ENCODE measurements at regions not wholly inside any gene's neighbourhood (a gene's known extent, or its start where the extent isn't known, plus 50 kb on each side); places are given as distances from the start of the nearest gene placed in this dataset.

DNA sequence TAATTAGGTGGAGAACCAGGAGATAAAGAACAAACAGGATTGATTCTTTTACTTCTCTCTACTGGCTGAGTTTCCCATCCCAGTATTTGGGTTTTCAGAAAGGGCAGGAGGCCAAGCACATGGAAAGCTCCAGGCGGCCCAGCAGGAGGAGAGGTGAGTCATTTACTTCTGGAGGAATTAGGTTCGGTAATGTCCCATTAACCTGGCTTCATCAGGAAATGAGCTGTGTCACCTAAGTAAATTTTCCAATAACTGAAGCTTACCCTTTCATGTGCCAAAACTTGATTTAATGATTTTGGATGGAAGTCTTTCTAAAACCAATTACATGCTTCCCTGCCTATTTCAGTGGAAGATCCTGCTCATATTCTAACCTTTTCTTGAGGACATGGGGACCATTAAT lies 257.6 kb upstream of the USP24 start:
- intact Hi-C loops (cut with micrococcal nuclease; ENCODE audit: unreplicated experiment) (no loop called here), in situ Hi-C loops (cut with HindIII; ENCODE audit: extremely low pct_ligation_motif_present, low pct_unique_long_range_greater_than_20kb) (no loop called here)
- Histone ChIP-seq H3K4me3 (replicated peaks in 1 of 3; ENCODE audit: insufficient read depth in 1 of 3, low read depth in 2 of 3, low read length in 3 of 3) (no peak overlapping the region), H3K9ac (ENCODE audit: insufficient read depth, low read depth, low read length) (no peak overlapping the region), H3K4me2 (ENCODE audit: low read depth, low read length) (no peak overlapping the region), H4K20me1 (ENCODE audit: insufficient read depth, low read length) (no peaks in the 10 kb centered on the region), H3K36me3 (replicated peaks in 1 of 2; ENCODE audit: control insufficient read depth in 1 of 2, insufficient read depth in 2 of 2, low read length in 2 of 2) (no peaks in the 10 kb centered on the region), H3K79me2 (ENCODE audit: insufficient read depth, low read length) (no peaks in the 10 kb centered on the region), H2AFZ (ENCODE audit: low read length) (no peak overlapping the region), H3K9me3 (ENCODE audit: low read length) (no peaks in the 10 kb centered on the region), H3K4me1 (ENCODE audit: insufficient read depth, low read length) (peaks cover 13% of the 10 kb centered on the region), H3K27me3 (ENCODE audit: control insufficient read depth in 1 of 2, insufficient read depth in 2 of 2, low read length in 2 of 2) (no peaks in the 10 kb centered on the region), H3K27ac (ENCODE audit: extremely low read length, insufficient read depth, low read length) (no peak overlapping the region)
- WGBS (ENCODE audit: low lambda C conversion rate): 9% methylated on average over 2 of the region's 2 CpGs
- no peak for FAIRE-seq
- DNase-seq (ENCODE audit: low spot score): no peak
- POLR2A ChIA-PET: no interaction called here
- no peak for ATAC-seq
- CTCF ChIA-PET (ENCODE audit: low intra/inter-chr PET ratio, low total read pairs): no interaction called here
- BruUV-seq (replicated peaks): no TSS peak
- TF ChIP-seq, protein P1, sequence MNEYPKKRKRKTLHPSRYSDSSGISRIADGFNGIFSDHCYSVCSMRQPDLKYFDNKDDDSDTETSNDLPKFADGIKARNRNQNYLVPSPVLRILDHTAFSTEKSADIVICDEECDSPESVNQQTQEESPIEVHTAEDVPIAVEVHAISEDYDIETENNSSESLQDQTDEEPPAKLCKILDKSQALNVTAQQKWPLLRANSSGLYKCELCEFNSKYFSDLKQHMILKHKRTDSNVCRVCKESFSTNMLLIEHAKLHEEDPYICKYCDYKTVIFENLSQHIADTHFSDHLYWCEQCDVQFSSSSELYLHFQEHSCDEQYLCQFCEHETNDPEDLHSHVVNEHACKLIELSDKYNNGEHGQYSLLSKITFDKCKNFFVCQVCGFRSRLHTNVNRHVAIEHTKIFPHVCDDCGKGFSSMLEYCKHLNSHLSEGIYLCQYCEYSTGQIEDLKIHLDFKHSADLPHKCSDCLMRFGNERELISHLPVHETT (CRISPR knock-in tag; conservative IDR thresholded peaks at IDR 0.05): no peak
- TF ChIP-seq, protein P2, sequence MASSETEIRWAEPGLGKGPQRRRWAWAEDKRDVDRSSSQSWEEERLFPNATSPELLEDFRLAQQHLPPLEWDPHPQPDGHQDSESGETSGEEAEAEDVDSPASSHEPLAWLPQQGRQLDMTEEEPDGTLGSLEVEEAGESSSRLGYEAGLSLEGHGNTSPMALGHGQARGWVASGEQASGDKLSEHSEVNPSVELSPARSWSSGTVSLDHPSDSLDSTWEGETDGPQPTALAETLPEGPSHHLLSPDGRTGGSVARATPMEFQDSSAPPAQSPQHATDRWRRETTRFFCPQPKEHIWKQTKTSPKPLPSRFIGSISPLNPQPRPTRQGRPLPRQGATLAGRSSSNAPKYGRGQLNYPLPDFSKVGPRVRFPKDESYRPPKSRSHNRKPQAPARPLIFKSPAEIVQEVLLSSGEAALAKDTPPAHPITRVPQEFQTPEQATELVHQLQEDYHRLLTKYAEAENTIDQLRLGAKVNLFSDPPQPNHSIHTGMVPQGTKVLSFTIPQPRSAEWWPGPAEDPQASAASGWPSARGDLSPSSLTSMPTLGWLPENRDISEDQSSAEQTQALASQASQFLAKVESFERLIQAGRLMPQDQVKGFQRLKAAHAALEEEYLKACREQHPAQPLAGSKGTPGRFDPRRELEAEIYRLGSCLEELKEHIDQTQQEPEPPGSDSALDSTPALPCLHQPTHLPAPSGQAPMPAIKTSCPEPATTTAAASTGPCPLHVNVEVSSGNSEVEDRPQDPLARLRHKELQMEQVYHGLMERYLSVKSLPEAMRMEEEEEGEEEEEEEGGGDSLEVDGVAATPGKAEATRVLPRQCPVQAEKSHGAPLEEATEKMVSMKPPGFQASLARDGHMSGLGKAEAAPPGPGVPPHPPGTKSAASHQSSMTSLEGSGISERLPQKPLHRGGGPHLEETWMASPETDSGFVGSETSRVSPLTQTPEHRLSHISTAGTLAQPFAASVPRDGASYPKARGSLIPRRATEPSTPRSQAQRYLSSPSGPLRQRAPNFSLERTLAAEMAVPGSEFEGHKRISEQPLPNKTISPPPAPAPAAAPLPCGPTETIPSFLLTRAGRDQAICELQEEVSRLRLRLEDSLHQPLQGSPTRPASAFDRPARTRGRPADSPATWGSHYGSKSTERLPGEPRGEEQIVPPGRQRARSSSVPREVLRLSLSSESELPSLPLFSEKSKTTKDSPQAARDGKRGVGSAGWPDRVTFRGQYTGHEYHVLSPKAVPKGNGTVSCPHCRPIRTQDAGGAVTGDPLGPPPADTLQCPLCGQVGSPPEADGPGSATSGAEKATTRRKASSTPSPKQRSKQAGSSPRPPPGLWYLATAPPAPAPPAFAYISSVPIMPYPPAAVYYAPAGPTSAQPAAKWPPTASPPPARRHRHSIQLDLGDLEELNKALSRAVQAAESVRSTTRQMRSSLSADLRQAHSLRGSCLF (CRISPR knock-in tag; IDR thresholded peaks at IDR 0.05; ENCODE audit: borderline replicate concordance): no peak
- TF ChIP-seq SAFB2 (CRISPR knock-in tag; IDR thresholded peaks at IDR 0.05; ENCODE audit: borderline replicate concordance, low read depth) (no peak), MATR3 (CRISPR knock-in tag; IDR thresholded peaks at IDR 0.05) (no peak), KMT2B (CRISPR knock-in tag; IDR thresholded peaks at IDR 0.05) (no peak), ZEB1 (IDR thresholded peaks at IDR 0.05; ENCODE audit: insufficient replicate concordance, low read depth) (no peak), TCF7L2 (IDR thresholded peaks at IDR 0.05; ENCODE audit: low read depth, low read length) (no peak), GATAD1 (CRISPR knock-in tag; IDR thresholded peaks at IDR 0.05) (no peak), ZC3H13 (CRISPR knock-in tag; IDR thresholded peaks at IDR 0.05) (no peak), ZNF775 (CRISPR knock-in tag; IDR thresholded peaks at IDR 0.05; ENCODE audit: borderline replicate concordance) (no peak), SP140L (CRISPR knock-in tag; IDR thresholded peaks at IDR 0.05; ENCODE audit: borderline replicate concordance) (no peak), ZNF232 (CRISPR knock-in tag; IDR thresholded peaks at IDR 0.05; ENCODE audit: borderline replicate concordance) (no peak), ZSCAN9 (CRISPR knock-in tag; IDR thresholded peaks at IDR 0.05; ENCODE audit: borderline replicate concordance) (no peak)
- TF ChIP-seq, protein P3, sequence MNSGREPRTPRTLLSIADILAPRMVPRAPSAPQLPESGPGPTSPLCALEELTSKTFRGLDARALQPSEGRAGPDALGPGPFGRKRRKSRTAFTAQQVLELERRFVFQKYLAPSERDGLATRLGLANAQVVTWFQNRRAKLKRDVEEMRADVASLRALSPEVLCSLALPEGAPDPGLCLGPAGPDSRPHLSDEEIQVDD (CRISPR knock-in tag; IDR thresholded peaks at IDR 0.05; ENCODE audit: borderline replicate concordance): no peak
- TF ChIP-seq, protein P4, sequence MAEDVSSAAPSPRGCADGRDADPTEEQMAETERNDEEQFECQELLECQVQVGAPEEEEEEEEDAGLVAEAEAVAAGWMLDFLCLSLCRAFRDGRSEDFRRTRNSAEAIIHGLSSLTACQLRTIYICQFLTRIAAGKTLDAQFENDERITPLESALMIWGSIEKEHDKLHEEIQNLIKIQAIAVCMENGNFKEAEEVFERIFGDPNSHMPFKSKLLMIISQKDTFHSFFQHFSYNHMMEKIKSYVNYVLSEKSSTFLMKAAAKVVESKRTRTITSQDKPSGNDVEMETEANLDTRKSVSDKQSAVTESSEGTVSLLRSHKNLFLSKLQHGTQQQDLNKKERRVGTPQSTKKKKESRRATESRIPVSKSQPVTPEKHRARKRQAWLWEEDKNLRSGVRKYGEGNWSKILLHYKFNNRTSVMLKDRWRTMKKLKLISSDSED (CRISPR knock-in tag; IDR thresholded peaks at IDR 0.05): no peak
- TF ChIP-seq, protein P5, sequence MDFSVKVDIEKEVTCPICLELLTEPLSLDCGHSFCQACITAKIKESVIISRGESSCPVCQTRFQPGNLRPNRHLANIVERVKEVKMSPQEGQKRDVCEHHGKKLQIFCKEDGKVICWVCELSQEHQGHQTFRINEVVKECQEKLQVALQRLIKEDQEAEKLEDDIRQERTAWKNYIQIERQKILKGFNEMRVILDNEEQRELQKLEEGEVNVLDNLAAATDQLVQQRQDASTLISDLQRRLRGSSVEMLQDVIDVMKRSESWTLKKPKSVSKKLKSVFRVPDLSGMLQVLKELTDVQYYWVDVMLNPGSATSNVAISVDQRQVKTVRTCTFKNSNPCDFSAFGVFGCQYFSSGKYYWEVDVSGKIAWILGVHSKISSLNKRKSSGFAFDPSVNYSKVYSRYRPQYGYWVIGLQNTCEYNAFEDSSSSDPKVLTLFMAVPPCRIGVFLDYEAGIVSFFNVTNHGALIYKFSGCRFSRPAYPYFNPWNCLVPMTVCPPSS (IDR thresholded peaks at IDR 0.05): no peak
- TF ChIP-seq, protein P6, sequence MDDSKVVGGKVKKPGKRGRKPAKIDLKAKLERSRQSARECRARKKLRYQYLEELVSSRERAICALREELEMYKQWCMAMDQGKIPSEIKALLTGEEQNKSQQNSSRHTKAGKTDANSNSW (CRISPR knock-in tag; IDR thresholded peaks at IDR 0.05; ENCODE audit: borderline replicate concordance): no peak
